Gastroesophageal sphincter (tissue), 3 donors: ENCODE measurements at regions not wholly inside any gene's neighbourhood (a gene's known extent, or its start where the extent isn't known, plus 50 kb on each side); places are given as distances from the start of the nearest gene placed in this dataset.

ENCODE experiments used
- CTCF ChIP-seq, 4 experiments: fragments of 200-600 bp in 2 of 4; fragments of 450-650 bp in 2 of 4; sonication (generic) in 1 of 4; IDR thresholded peaks; one replicate each; pipeline ENCODE4 v1.5.1; 2017 to 2019; ENCODE audit warnings: antibody characterized with exemption in 4 of 4, mild to moderate bottlenecking in 2 of 4, moderate library complexity in 2 of 4
- EP300 ChIP-seq: sonication (generic); formaldehyde crosslinking; IDR thresholded peaks from one replicate; pipeline ENCODE4 v1.6.1; 2017; ENCODE audit warnings: antibody characterized with exemption, mild to moderate bottlenecking
- POLR2A ChIP-seq, 2 donors: fragments of 450-650 bp; IDR thresholded peaks; one replicate each; pipeline ENCODE4 v1.6.1; 2017; ENCODE audit warnings: antibody characterized with exemption in 2 of 2, mild to moderate bottlenecking in 2 of 2, moderate library complexity in 1 of 2
- POLR2AphosphoS5 ChIP-seq: sonication (generic); formaldehyde crosslinking; IDR thresholded peaks from one replicate; pipeline ENCODE4 v1.6.1; 2017; ENCODE audit warnings: antibody characterized with exemption

DNA sequence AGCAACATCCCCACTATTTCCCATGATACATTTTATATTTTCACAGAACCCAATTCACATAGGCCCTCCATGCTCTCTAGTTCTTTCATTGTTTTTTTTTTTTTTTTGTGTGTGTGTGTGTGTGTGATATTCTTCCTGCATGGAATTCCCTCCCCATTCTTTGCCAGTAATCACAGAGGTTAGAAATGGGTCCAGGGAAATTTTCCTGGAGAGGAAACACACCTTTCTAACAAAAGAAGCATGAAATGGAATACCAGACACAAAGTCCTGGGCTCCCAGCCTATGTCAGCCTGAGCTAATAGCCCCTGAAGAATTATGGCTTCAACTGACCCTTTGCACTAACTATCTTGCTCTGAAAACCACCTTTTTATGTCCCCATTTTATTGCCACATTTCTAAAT is 194.2 kb upstream of the NT5E start:
- no peak for TF ChIP-seq CTCF (IDR thresholded peaks at IDR 0.05)
- TF ChIP-seq POLR2A (IDR thresholded peaks at IDR 0.05) = no peak
- no peak for TF ChIP-seq POLR2AphosphoS5
- no peak for TF ChIP-seq EP300
